CD4-positive, alpha-beta T cell treated with Interleukin-6 at 100 ng/mL for 8 hours (primary cell): ENCODE measurements at regions not wholly inside any gene's neighbourhood (a gene's known extent, or its start where the extent isn't known, plus 50 kb on each side); places are given as distances from the start of the nearest gene placed in this dataset.
"Not testable (repeated sequence)": the region's sequence is repeated elsewhere in the genome, so short reads cannot be mapped to it uniquely, and the experiment has no call there.

ENCODE experiments used
- DNase-seq: peaks from one replicate; pipeline ENCODE4 v3.0.0-alpha.2; 2020; ENCODE audit warnings: mixed read lengths, low spot score

DNA sequence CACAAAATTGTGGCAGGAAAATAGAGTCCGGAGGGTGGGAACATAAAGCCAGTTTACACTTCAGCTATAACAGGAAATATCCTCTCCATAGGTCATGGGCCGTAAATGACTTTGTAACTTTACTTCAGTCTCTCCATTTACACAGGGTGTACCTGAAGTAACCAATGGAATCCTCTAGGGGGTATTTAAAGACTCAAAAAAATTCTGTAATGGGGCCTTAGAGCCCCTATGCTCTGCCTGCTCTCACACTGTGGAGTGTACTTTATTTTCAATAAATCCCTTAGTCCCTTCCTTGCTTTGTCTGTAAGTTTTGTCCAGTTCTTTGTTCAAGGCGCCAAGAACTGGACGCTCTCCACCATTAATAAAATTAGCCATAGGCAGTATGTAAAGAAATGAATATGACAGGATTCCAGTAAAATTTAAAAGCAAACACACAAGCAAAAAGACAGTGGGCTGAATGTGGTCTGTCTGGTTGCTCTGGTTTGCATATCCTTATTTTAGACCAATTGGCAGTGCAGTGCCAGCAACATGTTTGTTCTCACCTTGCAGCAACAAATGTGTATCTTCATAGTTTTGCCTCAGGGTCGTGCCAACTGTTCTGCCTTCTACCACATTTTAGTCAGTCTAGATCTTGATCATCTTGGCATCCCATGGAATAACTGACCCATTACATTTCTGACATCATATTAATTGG, 801.5 kb upstream of the SPRY2 start:
- DNase-seq: no peak

DNA sequence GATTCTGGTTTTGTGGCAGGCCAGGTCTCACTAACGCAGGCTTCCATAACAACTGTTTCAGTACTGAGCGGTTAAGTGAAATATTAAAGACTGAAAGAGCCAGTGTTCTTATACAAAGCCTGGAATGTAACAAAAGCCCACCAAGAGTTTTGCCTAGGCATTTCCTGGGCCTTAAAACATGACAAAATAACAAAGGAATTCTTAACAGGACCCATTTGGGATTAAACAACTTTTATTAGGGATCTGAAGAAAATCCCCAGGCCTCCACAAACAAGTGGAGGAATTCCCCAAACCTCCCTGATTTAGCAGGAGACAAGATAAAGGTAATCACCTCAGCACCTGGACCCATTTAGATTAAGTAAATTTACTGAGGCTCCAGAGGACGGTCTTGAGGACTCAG, 799.7 kb upstream of the SPRY2 start:
- no peak for DNase-seq

DNA sequence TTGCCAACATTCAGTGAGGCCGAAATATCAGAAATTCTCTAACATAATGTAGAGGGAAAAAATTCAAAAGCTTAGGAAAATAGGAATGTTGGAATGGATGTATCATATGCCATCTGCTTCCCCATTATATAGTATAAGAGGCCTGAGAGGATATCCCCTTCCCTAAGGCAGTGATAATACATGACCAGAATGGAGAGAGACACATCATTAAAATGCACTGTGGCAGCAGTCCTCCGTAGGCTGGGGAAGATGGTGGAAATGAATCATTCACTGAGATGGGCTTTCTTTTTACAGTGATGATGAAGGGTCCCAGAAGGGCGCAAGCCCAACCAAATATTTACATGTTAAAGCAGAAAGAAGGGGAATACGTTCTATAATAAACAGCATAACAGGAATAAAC, 799.1 kb upstream of the SPRY2 start:
- no peak for DNase-seq

DNA sequence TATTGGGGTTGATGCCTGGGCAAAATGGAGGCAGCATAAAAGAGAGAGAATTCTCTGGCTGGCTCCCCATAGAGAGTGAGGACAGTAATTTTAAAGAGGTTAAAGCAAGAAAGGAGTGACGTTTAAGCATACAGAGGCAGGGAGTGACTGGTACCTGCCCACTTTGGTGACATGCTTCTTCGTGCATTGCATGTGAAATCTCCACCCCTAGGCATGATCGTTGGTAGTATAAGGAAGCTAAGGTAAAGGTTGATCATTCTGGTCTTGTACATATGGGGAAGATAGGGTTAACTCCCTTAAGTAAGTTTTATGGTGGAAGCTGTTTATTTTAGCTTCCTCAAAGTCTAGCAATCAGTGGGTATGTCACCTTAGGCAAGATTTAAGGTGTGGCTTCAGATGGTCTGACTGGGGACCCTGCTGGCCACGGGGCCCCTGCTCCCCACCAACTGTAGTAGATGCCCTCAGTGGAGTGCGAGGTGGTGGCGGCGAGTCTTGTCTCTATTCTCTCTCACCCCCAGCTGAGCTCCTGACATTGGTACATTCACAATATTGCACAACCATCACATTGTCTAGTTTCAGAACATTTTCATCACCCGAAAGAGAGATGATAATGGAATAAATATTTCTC, 797.5 kb upstream of the SPRY2 start:
- no peak for DNase-seq

DNA sequence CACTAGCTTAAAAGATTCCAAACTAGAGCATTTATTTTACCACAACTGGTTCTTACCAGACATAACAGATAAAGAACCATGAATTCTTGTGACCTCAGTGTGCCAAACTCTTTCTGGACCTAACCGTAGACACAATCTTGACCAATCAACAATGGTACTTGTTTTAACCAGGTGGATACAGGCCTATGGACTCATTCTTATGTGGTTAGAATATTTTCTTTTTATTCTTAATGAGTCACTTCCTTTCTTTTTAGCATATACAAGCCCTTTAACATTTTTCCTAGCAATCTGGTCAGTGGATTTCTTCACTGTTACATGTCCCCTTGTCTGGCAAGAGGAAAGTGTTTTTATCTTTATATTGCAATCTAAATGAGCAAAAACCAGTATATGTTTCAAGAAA, 792.1 kb upstream of the SPRY2 start:
- no peak for DNase-seq

DNA sequence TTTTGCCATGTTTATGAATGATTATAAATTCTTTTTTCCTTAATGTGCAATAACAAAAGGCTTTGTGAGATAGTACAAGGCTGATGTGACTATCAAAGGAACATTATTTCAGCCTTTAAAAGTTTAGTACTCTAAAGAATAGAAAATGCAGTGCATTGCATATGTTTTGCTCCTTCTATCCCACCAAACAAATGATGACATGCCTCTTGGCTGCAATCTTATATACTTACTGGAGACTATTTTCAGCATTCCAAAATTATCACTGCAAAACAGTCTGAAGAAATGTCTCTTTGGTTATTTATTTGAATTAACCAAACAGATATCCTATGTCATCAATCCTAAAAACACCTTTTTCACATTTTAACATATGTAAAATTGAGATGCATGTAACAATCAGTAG, 776.5 kb upstream of the SPRY2 start:
- no peak for DNase-seq

DNA sequence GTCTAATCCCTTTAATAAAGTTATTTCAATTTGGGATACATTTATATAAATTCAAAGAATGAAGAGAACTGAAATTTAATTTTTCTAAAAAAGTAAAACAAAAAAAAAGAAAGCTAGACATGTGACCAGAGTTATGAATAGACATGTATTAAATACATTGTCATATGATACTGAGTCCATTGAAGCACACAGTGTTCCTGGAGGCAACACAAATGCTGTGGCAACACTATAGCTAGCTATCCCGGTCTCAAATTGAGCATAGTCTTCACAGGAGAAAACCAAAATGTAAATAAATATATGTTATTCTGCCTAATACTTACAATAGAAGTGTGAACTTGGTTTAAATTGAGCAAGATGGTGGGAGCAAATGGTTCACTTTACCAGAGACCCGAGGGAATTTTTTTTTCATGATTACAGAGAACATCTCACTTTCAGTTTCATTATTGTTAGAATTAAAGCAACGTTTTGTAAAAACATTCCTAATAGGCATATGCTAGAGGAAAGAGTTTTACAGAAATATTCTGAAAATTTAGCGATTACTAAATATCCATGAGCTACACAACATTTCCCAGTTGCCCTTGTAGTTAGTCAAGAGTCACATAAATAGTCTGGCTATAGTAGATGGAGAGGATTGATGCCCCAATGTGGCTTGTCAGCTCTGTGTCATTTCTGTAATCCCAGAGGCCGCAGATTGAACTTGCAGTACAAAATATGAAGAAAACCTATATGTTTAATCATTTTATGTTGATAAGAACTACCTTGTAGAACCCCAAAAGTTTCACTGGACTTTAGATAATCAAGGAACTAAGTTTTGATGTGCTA, 775.7 kb upstream of the SPRY2 start:
- DNase-seq: no peak

DNA sequence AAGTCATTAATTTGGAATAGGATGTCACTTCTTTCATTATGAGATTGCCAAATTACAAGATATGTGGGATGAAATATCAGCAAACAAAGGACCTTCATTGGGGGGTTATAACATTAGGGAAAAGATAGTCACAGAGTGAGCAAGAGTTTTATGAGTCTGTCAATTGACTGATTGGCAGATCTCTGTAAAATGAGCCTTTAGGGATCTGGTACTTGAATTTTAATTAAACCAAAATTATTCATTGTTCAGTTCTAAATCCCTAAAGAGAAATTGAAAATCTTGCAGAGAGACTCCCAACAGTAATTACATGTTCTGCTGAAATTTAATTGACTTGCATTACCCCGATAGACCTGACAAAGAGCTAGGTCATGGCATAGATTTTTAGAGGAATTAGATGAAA, 768.1 kb upstream of the SPRY2 start:
- DNase-seq: no peak

DNA sequence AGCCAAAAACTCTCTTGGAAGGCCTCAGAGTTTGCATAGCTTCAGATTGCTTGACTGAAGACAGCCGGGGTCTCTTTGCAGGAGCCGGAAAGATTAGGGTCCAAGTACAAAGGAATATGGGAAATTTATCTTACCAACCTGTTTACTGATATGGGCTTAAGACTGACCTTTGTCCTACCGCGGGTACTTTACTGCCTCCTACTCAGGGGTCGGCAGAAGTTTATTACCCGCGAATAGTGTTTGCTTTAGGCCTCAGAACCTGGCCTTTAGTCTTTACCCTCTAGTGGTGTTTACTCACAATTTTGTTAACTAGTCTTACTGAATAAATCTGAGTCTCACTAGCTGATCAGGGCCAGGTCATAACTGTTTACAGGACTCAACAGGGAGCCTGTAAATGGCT, 765.4 kb upstream of the SPRY2 start:
- no peak for DNase-seq

DNA sequence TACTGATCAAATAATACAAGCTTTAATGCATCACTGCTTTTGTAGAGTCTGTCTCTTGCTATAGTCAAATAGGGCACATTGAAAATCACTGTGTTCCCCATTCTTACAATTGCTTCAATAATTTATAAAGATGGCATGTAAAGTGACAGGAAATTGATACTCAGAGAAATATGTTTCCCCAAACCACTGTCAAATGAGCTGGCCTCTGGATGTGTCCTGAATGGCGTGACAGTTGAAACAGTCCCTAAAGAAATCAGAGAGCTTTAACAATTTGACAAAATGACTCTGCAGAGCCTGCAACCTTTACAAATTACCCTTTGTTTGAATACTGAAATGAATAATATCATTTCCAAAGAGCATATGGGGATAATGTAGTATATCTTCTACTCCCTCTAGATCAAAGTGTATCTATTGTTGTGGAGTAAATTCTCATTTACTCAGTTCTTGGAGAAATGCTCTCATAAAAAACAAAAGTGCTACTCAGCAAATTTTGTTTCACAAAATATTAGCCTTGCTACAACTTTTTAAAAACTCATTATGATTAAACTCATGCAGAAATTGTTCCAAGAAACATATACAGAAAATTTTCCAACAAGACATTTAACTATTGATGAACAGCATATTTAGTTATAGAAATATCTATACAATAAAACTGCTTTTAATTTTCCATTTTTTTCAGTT, 763.2 kb upstream of the SPRY2 start:
- DNase-seq: no peak

DNA sequence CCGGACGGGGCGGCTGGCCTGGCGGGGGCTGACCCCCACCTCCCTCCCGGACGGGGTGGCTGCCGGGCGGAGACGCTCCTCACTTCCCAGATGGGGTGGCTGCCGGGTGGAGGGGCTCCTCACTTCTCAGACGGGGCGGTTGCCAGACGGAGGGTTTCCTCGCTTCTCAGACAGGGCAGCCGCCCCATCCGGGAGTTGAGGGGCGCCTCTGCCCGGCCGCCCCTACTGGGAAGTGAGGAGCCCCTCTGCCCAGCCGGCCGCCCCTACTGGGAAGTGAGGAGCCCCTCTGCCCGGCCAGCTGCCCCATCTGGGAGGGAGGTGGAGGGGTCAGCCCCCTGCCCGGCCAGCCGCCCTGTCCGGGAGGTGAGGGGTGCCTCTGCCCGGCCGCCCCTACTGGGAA, 761.1 kb upstream of the SPRY2 start:
- DNase-seq: not testable (repeated sequence)

DNA sequence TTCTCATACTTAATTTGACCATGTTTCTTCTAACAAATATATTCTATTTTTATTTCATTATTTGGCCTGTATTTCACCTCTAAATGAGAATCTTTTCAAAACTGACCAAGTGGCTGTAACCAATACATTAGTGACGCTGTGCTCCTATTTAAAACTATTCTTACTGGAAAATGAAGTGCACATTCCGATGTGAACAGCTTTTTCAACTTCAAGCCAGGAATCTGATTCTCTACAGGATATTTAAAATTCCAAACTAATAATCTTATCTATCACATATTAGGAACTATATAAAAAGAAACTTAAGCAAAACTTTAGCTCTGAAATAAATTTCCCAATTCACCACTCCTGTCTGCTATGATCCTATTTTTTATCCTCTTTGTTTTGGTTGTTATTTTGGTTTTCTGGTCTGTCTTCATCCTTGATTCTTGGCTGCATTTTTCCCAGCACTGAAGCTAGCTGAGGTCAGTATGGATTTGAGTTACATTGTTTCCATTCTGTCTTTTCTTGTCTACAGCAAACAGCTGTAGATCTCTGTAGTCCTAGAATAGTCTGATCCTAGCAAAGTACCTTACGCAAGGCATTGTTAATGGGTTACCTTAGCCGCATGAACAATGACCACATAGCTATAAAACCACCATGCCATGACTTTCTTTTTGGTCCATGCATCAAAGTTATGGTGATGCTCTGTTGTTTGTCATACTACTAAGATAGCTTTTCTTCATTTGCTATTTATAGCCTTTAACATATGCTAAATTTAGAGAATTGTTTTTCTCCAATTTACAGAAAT, 748.6 kb upstream of the SPRY2 start:
- DNase-seq: no peak

DNA sequence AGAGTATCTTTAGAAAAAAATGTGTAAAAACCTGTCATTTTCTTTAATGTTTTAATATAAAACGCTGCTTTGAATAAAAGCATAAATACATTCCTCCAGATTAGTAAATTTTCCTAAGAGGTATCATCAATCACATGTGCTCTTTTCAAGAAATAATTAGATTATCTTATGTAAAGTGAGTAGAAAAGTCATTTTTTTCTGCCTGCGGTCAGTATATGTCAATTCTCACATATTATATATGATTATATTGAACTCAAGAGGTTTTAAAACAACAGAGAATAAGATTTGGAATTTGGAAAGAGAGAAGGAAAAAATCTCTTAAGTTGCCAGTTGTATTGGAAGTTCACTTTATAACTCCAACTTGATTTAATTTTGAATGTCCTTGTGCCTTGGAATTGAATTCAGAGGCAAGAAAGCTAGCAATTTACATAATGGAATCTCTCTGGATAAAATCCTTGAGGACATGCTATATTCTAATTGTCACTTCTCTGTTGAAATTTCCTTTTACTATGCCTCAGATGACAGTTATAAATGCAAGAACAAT, 740.1 kb upstream of the SPRY2 start:
- no peak for DNase-seq

DNA sequence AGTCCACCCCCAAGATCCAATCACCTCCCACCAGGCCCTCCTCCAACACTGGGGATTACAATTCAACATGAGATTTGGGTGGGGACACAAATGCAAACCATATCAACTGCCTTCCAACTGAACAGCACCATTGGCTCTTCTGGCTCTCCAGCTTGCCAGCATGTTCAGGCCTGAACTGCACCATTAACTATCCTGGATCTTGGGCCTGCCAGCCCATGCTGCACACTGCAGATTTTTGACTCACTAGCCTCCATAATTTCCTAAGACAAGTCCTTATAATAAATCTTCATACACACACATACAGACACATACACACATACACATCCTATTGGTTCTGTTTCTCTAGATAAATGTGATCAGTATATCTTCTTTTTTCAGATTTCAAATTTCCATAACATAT, 737.1 kb upstream of the SPRY2 start:
- DNase-seq: no peak

DNA sequence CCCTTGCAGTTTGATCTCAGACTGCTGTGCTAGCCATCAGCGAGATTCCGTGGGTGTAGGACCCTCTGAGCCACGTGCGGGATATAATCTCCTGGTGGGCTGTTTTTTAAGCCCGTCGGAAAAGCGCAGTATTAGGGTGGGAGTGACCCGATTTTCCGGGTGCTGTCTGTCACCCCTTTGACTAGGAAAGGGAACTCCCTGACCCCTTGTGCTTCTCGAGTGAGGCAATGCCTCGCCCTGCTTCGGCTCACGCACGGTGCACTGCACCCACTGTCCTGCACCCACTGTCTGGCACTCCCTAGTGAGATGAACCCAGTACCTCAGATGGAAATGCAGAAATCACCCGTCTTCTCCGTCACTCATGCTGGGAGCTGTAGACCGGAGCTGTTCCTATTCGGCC, 728.9 kb upstream of the SPRY2 start:
- DNase-seq: not testable (repeated sequence)

DNA sequence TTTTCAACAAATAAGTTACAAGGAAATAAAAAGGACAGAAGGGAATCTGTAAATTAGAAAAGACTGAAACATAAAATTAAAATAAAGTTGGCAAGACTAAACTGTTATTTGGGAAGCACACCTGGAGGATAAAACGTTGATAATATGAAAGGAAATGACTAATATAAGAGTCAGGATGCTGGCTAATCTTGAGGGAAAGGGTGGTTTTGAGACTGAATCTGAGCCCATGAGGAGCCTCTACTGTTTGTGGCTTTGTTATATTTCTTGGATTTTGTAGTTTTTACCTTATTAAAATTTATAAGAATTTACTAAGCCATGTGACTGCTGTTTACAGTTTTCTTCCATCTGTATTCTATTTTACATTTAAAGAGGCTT, 718.0 kb upstream of the SPRY2 start:
- no peak for DNase-seq

DNA sequence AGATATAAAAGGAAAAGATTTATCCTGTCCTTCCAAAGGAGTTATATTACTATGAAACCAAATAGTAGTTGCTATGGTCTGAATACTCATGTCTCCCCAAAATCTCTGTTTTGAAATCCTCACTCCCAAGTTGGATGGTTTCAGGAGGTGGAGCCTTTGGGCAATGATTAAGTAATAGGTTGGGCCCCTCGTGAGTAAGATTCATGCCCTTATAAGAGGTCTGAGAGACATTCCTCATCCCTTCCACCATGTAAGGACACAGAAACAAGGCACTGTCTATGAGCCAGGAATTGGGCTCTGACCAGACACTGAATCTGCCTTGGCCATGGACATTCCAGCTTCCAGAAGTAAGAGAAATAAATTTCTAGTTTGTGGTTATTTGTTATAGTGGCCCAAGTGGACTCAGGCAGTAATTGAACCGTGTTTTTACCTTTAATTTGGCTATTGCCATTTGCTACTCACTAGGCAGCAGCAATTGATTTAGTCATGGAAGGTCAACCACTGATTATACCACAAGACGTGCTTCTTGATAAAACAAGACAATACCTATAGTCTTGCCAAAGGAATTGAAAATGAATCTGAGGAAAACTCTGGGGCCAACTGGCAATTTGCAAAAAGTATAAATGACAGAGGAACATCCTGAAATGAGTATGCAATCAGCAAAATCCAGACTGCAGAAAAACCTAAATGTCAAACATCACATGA, 717.4 kb upstream of the SPRY2 start:
- DNase-seq: no peak

DNA sequence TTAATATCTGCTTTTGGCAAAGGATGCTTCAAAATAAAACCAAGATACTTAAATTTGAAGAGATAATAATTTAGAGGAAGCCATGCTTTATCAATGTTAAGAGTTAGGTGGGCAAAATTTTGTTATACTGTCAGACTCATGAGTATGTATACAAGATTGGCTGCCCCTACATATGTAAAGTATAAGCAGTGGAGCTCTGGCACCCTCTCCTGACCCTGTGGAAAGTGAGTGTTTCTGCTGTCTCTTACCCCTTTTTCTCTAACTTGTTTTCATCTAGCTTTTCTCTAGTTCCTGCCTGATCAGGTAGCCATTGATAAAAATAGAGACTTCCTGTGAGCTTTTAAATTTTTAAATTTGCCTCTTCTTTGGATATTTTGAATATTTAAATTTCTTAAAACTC, 710.9 kb upstream of the SPRY2 start:
- DNase-seq: no peak

DNA sequence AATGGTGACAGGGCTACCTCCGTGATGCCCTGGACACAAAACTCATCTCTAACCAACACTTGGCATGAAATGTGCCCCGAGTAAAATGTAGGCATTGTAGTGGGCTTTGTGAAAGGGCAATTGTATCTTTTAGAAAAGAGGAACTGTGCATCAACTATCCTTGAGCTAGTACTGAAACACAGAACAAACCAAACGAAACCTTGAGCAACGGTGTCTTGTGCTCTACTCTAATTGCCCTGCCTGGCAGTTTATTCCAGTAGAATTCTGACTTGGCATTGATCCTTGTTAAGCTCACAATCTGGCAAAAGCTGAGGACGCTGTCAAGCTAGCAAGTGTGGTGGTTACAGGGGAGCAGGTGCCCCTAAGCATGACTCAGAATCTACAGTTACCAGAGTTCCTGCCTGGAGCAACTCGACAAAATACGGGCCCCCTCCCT, 707.1 kb upstream of the SPRY2 start:
- no peak for DNase-seq

DNA sequence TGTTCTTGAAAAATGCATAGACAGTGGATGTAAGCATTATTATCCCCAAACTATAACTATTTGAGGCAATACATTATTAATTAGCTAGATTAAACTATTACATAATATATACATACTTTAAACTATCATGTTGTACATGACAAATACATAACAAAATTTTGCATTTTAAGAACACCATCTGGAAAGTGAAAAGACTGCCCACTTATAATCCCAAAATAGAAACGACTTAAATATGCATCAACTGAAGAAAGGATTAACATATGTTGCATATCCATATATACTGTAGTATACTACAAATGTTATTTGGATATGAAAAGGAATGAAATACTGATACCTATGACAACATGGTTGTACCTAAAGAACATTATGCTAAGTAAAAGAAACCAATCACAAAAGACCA, 700.8 kb upstream of the SPRY2 start:
- DNase-seq: no peak

DNA sequence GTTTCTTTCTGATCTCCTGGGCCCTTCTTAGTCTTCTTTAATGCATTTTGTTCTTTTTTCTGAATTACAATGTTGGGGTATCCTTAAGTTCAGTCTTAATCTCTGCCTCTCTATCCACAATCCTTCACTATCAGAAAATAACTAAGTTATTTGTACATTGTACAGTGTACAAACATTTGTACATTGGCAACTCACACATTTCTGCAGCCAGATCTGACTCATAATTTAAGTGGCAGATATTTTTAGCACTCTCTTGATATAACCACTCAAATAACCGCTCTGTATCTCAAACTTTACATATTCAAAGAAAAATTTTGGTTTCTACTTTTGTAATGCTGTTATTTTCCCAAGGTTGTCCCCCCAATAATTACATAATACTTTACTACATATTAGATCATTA, 691.1 kb upstream of the SPRY2 start:
- no peak for DNase-seq
